ENCODE measurements at regions not wholly inside any gene's neighbourhood (a gene's known extent, or its start where the extent isn't known, plus 50 kb on each side); places are given as distances from the start of the nearest gene placed in this dataset.

GRCh38 chr6:82072121-82072521 lies 175.4 kb downstream of the IBTK start:
- DNase-seq (ENCODE audit: low read depth) = no peak

- DNase-seq (ENCODE audit: low read depth) = no peak
Observed at GRCh38 chr6:82068721-82069120, 178.8 kb downstream of the IBTK start.

GRCh38 chr6:82066991-82067411 lies 180.5 kb downstream of the IBTK start:
- DNase-seq (ENCODE audit: low read depth) = no peak

- DNase-seq (ENCODE audit: low read depth) = no peak
Observed at GRCh38 chr6:82066196-82066595, 181.3 kb downstream of the IBTK start.

- DNase-seq (ENCODE audit: low read depth) = no peak
Observed at GRCh38 chr6:82063574-82063973, 184.0 kb downstream of the IBTK start.

- no peak for DNase-seq (ENCODE audit: low read depth)
Observed at GRCh38 chr6:82062219-82062618, 185.3 kb downstream of the IBTK start.

- peak; percentile 36 for DNase-seq (ENCODE audit: low read depth)
Observed at GRCh38 chr6:82057846-82058554, 189.5 kb downstream of the IBTK start.

- no peak for DNase-seq (ENCODE audit: low read depth)
Observed at GRCh38 chr6:82056567-82056966, 191.0 kb downstream of the IBTK start.

- peak; percentile 92 for DNase-seq (ENCODE audit: low read depth)
Observed at GRCh38 chr6:82045965-82046756, 201.4 kb downstream of the IBTK start.

- DNase-seq (ENCODE audit: low read depth) = no peak
Observed at GRCh38 chr6:82040405-82041221, 206.9 kb downstream of the IBTK start.

GRCh38 chr6:82038631-82039030 lies 208.9 kb downstream of the IBTK start:
- DNase-seq (ENCODE audit: low read depth) = no peak

GRCh38 chr6:82035526-82035925 lies 212.0 kb downstream of the IBTK start:
- DNase-seq (ENCODE audit: low read depth) = no peak

- no peak for DNase-seq (ENCODE audit: low read depth)
Observed at GRCh38 chr6:82033631-82034211, 213.8 kb downstream of the IBTK start.

GRCh38 chr6:82032444-82032843 lies 215.1 kb downstream of the IBTK start:
- no peak for DNase-seq (ENCODE audit: low read depth)

GRCh38 chr6:82030761-82031503 lies 216.6 kb downstream of the IBTK start:
- DNase-seq (ENCODE audit: low read depth) = no peak

- DNase-seq (ENCODE audit: low read depth) = no peak
Observed at GRCh38 chr6:82030301-82030700, 217.2 kb downstream of the IBTK start.

- DNase-seq (ENCODE audit: low read depth) = no peak
Observed at GRCh38 chr6:82025271-82025670, 222.3 kb downstream of the IBTK start.

- DNase-seq (ENCODE audit: low read depth) = no peak
Observed at GRCh38 chr6:82022614-82023129, 224.9 kb downstream of the IBTK start.

- DNase-seq (ENCODE audit: low read depth) = no peak
Observed at GRCh38 chr6:82017773-82018172, 229.8 kb downstream of the IBTK start.

- peak; percentile 87 for DNase-seq (ENCODE audit: low read depth)
Observed at GRCh38 chr6:82017288-82017687, 230.3 kb downstream of the IBTK start.

- DNase-seq (ENCODE audit: low read depth) = no peak
Observed at GRCh38 chr6:82015526-82015925, 232.0 kb downstream of the IBTK start.

Data from GM04503 (cell line).